SK-MEL-5 (cell line): ENCODE measurements at regions not wholly inside any gene's neighbourhood (a gene's known extent, or its start where the extent isn't known, plus 50 kb on each side); places are given as distances from the start of the nearest gene placed in this dataset.

Source experiments
- DNase-seq: peaks from one replicate; pipeline ENCODE4 v3.0.0-alpha.2; 2016; ENCODE audit warnings: low read depth, low spot score
- in situ Hi-C: cut with HindIII; loops from 2 replicates; pipeline ENCODE4 v1.10.0; 2016; ENCODE audit warnings: low sequenced_read_pairs, high pct_unique_total_duplicates, low pct_unique_long_range_greater_than_20kb

GRCh38 chr3:70854108-70854507 is 541.7 kb upstream of the MDFIC2 start:
- in situ Hi-C loops: no loop called here
- DNase-seq: no peak

- no peak for DNase-seq
- in situ Hi-C loops: no loop called here
Observed at GRCh38 chr3:70853161-70853944, 540.9 kb upstream of the MDFIC2 start.

DNA sequence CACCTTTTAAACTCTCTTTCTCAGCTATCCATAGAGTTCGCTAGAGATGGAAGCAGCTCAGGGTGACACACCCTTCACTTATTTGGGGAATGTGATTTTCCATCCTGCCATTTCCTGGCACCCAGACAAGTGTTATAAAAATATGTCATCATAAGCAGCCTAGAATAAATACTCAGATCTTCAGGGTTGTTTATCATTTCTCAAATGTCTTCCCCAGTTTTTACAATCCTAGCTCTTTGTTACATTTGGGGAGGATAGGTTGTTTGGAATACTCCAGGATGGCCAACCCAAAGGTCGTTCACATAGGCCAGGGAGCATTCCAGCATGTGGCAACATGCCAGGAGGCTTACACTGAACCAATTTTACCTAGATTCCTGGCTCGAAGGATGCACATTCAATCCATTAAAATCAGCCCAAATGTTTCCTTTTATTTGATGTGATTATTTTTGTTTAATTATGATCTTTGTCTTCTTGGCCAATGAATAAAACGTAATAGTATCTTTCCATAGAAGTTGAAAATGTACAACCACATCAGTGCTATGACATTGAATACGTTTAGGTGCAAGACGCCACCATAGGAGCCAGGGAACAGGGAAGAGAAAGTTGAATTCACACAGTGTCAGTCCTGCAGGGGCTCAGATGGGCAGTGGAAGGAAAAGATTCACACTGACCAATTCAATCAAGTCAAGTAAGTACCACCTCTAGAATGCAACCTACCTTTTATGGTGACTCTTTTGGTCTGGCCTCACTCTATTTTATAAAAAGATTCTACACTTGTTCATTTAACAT is 537.7 kb upstream of the MDFIC2 start:
- no peak for DNase-seq
- in situ Hi-C loops: no loop called here

DNA sequence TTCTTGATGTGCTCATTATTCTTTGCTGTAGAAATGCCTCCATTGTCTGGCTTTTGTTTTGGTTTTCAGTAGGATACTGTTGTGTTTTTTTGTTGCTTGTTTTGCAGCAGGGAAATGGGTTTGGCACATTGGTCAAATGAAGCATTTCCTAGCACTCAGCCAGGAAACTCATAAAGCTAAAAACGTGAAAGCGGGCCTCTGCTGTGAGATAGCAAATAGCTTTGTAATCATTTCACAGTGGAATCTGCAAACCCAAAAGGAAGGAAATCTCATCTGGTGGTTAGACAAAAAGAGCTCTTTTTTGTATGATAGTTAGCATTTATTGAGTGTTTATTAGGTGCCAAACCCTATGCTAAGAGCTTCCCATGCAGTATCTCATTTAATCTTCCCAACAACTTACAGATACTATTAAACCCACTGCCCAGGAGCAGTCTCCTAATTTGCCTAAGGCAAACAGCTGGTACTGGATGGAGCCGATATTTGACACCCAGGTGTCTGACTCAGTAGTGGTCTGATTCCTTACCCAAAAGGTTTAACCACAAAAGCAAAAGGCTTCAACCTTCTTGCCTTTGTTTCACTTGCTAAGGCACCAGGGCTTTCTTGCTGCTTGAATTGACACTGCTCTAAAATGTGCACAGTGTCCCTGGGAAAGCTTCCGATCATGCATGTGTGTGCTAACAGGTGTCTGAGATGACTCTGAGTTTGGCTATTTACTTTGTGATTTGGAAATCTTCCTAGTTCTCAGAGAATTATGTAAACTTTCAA is 527.9 kb upstream of the MDFIC2 start:
- in situ Hi-C loops: no loop called here
- DNase-seq: no peak

GRCh38 chr3:70833239-70833960 is 521.0 kb upstream of the MDFIC2 start:
- in situ Hi-C loops: no loop called here
- DNase-seq: no peak

- DNase-seq: no peak
- in situ Hi-C loops: no loop called here
Observed at GRCh38 chr3:70832834-70833205, 520.4 kb upstream of the MDFIC2 start.

DNA sequence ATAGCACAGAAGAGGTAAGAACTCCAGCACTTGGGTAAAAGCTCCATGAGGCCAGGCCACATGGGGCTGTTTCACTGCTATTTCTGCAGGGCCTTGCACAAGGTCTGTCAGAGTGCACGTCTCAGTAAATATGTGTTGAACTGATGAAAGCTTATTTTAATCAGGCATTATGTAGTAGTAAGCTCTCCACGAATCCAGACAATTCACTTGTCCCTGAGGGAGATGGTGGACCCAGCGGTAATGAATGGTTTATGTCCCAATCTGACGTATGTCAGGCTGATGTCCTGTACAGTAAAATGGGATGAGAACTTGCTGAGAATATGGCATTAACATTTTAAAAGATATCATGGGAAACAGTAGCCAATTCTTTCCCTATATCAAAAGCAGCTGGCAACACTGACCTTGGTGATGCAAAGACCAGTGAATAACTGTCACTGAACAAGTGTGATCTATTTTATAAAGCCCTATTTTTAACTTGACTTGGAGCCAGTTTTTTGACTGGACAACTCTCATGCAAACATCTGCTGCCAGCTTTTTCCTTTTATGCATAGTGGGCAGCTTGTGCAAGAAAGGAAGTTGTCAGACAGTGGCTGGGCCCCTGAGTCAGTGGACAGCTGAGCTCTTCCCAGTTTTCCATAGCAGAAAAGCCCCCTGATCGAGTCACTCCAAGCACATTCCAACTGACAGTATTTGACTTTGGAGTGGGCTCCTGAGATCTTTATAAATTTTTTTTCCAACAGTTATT is 519.8 kb upstream of the MDFIC2 start:
- in situ Hi-C loops: no loop called here
- DNase-seq: peak; percentile 39

DNA sequence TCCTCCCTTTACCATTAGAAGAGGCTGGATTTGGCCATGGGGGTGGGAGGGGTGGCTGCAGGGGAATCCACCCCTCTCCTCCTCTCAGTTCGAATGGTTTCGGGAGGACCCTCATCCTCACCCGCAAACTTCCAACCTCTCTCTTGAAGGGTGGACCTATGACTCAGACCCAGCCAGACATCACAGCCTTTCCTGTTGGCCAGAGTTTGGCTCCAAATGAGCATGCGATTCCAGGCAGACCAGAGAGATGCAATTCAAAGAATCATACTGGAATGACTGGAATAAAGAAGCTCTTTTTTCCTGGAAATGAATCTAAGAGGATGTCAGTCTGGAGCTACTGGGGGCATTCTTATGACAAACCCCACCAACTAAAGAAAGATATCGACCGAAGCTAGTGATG is 516.7 kb upstream of the MDFIC2 start:
- peak; percentile 28 for DNase-seq
- in situ Hi-C loops: no loop called here

DNA sequence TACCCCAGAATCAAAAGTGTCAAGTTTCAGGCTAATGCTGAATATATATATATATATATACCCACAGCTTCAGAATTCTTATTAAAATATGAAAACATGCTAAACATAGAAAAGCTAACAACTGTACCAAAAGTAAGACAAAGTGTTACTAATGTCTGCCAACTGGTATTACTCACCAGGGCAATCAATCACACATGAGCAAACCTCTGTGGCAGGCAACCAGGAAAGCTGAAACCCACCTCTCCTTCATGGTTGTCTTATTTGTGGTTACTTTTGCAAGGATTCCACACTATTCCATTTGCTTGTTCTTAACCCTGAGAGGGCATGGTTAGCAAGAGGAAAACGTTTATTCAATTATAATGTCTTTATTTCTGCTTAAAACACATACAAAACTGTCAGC is 512.3 kb upstream of the MDFIC2 start:
- no peak for DNase-seq
- in situ Hi-C loops: no loop called here

- in situ Hi-C loops: no loop called here
- DNase-seq: peak; percentile 34
Observed at GRCh38 chr3:70824078-70824477, 511.6 kb upstream of the MDFIC2 start.

- no peak for DNase-seq
- in situ Hi-C loops: no loop called here
Observed at GRCh38 chr3:70823622-70824021, 511.2 kb upstream of the MDFIC2 start.

DNA sequence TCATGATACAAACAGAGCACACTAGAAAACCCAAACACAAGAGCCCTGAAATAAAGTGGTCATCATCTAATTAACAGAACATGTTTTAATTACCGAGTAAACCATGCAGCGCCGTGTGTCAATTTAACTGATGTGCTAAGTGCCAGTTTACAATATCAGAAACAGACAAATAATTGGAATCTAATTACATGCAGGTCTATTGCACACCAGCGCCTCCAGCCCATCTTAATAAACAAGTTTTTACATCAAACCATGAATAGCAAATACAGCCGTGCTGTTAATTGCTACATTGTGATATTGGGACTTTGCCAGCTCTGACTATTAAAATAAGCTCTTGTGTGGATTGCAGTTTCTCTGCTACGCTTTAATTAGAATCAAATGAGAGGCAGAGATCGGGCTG is 510.2 kb upstream of the MDFIC2 start:
- in situ Hi-C loops: no loop called here
- DNase-seq: no peak

DNA sequence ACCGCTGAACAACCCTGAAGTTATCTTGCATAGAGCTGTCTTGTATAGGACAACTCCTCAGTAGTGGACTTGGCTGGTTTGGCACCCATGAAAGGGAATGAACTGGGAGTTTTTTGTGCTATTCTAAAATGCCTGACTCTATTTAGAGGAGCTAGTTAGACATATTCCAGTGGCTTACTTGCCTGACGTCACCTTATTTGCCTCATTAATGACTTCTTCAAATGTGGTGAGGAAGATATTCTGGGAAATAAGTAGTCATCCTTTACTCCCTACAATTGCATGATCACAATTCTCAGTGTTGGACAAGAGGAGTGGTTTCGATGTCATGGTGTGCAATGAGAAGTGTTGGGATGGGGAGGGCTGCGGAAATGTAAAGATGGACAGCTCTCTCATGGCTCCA is 509.2 kb upstream of the MDFIC2 start:
- in situ Hi-C loops: no loop called here
- DNase-seq: no peak

DNA sequence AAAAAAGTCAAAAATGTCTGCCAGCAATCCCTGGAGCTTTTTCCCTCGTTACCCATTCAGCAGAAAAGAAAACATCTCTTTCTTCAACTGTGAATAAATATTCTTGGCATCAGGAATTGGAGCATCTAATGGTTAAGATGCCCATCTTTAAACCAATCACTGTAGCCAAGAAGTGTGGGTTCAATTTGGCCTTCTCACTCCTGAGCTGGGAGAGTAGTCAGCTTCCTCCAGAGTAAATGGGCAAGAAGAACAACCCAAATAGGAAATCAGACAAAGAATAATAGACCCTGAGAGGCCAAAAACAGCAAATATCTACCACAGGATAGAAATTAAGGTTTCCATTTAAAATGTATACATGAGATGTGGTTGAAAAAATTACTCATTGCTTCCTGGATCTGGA is 508.0 kb upstream of the MDFIC2 start:
- no peak for DNase-seq

DNA sequence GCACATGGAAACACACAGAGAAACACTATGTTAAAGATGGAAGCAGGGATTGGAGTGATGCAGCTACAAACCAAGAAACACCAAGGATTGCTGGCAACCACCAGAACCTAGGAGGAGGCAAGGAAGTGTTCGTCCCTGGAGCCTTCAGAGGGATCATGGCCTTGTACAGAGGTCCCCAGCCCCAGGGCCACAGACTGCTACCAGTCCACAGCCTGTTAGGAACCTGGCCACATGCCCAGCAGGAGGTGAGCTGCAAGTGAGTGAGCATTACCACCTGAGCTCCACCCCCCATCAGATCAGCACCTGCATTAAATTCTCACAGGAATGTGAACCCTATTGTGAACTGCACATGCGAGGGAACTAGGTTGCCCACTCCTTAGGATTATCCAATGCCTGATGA is 505.7 kb upstream of the MDFIC2 start:
- DNase-seq: no peak
- in situ Hi-C loops: no loop called here

More for the DNA sequence above, 508.0 kb upstream of the MDFIC2 start:
- in situ Hi-C loops: no loop called here

DNA sequence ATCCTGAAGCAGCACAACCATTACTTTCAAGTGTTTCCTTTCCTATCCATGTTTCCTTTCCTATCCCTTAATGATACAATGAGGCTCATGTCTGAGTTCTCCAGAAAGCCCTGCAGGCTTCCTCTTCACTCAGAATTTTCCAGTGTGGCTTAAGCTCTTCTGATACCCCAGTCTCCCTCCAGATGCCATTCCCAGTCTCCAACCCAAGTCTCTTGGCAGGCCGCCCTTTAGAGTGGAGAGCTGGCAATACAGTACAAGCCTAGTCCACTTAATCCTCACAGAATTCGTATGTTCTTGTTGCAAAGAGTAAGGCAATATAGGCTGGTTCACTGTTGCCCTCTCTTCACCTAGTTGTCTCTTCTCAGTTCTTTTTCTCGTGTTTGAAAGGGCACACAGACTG is 503.9 kb upstream of the MDFIC2 start:
- DNase-seq: no peak
- in situ Hi-C loops: no loop called here

- in situ Hi-C loops: no loop called here
- no peak for DNase-seq
Observed at GRCh38 chr3:70815817-70816216, 503.4 kb upstream of the MDFIC2 start.
